SH-SY5Y (cell line): ENCODE measurements at regions not wholly inside any gene's neighbourhood (a gene's known extent, or its start where the extent isn't known, plus 50 kb on each side); places are given as distances from the start of the nearest gene placed in this dataset.

Experiments used
- GATA2 ChIP-seq: IDR thresholded peaks from 2 replicates; pipeline ENCODE4 v1.6.1; 2011; ENCODE audit warnings: mild to moderate bottlenecking, low read depth, low read length
- GATA3 ChIP-seq: IDR thresholded peaks from 2 replicates; pipeline ENCODE4 v1.6.1; 2011; ENCODE audit warnings: low read depth, mild to moderate bottlenecking, low read length, moderate library complexity

DNA sequence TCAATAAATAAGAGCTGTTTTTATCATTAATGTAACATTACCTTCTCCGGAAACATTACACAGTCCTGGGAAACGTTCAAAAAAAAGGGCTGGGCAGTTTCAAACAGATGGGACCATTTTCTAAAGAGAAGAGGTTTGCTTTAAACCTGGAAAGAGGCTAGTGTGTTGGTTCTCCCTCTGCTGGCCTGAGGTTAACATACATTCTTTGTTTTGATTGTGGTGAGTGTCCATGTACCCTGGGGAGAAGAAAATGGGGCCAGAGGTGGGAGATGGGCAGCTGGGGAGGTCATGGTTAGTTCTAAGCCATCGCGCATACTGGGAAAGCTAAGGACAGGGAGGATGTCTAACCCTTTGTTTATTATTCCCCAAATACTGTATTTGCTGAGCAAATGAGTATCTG lies 194.7 kb downstream of the CPEB2 start:
- TF ChIP-seq GATA2 (no peak), GATA3 (no peak)
